ENCODE measurements at regions not wholly inside any gene's neighbourhood (a gene's known extent, or its start where the extent isn't known, plus 50 kb on each side); places are given as distances from the start of the nearest gene placed in this dataset.

- DNase-seq (ENCODE audit: extremely low spot score): no peak
- no peak for TF ChIP-seq CTCF (IDR thresholded peaks at IDR 0.05; ENCODE audit: control extremely low read depth, extremely low read depth, low read depth, missing control alignments)
- POLR2A ChIA-PET: no interaction called here
- CTCF ChIA-PET: interaction anchor here (1.6 kb wide), 1 partner anchor 21 kb away, joined by 3 read pairs; no protein-coding TSS in a partner anchor
Measured at GRCh38 chr12:68557011-68557730, 53.5 kb upstream of the RAP1B start.

GRCh38 chr12:68559246-68559645 is 51.5 kb upstream of the RAP1B start:
- CTCF ChIA-PET: interaction anchor here (1.1 kb wide), 1 partner anchor 14 kb away, joined by 3 read pairs; no protein-coding TSS in a partner anchor
- POLR2A ChIA-PET: no interaction called here
- TF ChIP-seq CTCF (IDR thresholded peaks at IDR 0.05; ENCODE audit: control extremely low read depth, extremely low read depth, low read depth, missing control alignments): no peak
- DNase-seq (ENCODE audit: extremely low spot score): no peak

- no peak for TF ChIP-seq CTCF (IDR thresholded peaks at IDR 0.05; ENCODE audit: control extremely low read depth, extremely low read depth, low read depth, missing control alignments)
- POLR2A ChIA-PET: no interaction called here
- CTCF ChIA-PET: interaction anchor here (1.0 kb wide), 1 partner anchor 10 kb away, joined by 3 read pairs; no protein-coding TSS in a partner anchor
Measured at GRCh38 chr12:68559984-68560850, 50.5 kb upstream of the RAP1B start.

GRCh38 chr12:68560851-68561422 is 49.8 kb upstream of the RAP1B start:
- no peak for TF ChIP-seq CTCF (IDR thresholded peaks at IDR 0.05; ENCODE audit: control extremely low read depth, extremely low read depth, low read depth, missing control alignments)
- CTCF ChIA-PET: no interaction called here
- POLR2A ChIA-PET: no interaction called here
- no peak for DNase-seq (ENCODE audit: extremely low spot score)

More at GRCh38 chr12:68559984-68560850, 50.5 kb upstream of the RAP1B start:
- no peak for DNase-seq (ENCODE audit: extremely low spot score)
